ENCODE measurements at regions not wholly inside any gene's neighbourhood (a gene's known extent, or its start where the extent isn't known, plus 50 kb on each side); places are given as distances from the start of the nearest gene placed in this dataset.

DNA sequence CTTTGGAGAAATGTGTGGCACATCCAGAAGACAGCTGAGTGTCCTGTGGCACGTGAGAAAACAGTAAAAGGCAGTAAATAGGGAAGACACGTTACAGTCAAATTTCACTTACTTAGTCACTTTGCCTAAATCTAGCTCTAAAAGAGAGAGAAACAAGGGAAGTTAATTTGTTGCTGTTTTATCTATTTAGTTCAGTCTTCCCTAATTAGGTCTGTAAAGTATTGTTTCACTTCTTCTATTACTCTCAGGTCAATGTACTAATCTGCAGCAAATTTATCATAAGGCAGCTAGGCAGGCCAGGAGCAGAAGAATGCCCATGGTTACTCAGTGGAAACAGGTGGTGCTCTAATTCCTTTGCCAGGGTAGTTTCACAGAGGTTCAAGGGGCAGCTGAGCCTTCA, 124.3 kb upstream of the CNR1 start:
- no peak for TF ChIP-seq EZH2 (IDR thresholded peaks at IDR 0.05)
- TF ChIP-seq POLR2AphosphoS5 (IDR thresholded peaks at IDR 0.05; ENCODE audit: borderline replicate concordance, low read depth, low read length) = no peak
- TF ChIP-seq FOXP2 (optimal IDR thresholded peaks at IDR 0.05; ENCODE audit: control extremely low read depth, extremely low read length, insufficient read depth) = no peak
